ENCODE measurements at regions not wholly inside any gene's neighbourhood (a gene's known extent, or its start where the extent isn't known, plus 50 kb on each side); places are given as distances from the start of the nearest gene placed in this dataset.

- Histone ChIP-seq H3K79me2 (ENCODE audit: control insufficient read depth, insufficient read depth, low read length) (no peaks in the 10 kb centered on the region), H3K27me3 (ENCODE audit: insufficient read depth, low read length, poor library complexity) (no peaks in the 10 kb centered on the region), H4K8ac (ENCODE audit: low read depth, low read length) (no peak overlapping the region), H3K56ac (ENCODE audit: low read length) (no peak overlapping the region), H3K36me3 (ENCODE audit: control insufficient read depth, insufficient read depth, low read length) (no peaks in the 10 kb centered on the region), H3K23ac (ENCODE audit: low read length) (no peak overlapping the region), H3K4me1 (ENCODE audit: control insufficient read depth, low read depth, low read length) (no peaks in the 10 kb centered on the region), H3K4me3 (ENCODE audit: low read length) (no peak overlapping the region), H4K5ac (ENCODE audit: low read length) (no peak overlapping the region), H3K79me1 (ENCODE audit: low read length) (no peaks in the 10 kb centered on the region), H2BK120ac (ENCODE audit: low read depth, low read length) (no peak overlapping the region), H3K27ac (ENCODE audit: low read depth, low read length) (no peak overlapping the region), H2AK5ac (ENCODE audit: low read length) (no peak overlapping the region), H3K4me2 (ENCODE audit: low read length) (no peak overlapping the region), H3K9ac (ENCODE audit: low read length) (no peak overlapping the region), H2BK5ac (ENCODE audit: low read length) (no peak overlapping the region), H2BK15ac (replicated peaks; ENCODE audit: low read depth) (no peak overlapping the region), H3K4ac (ENCODE audit: low read depth, low read length) (no peak overlapping the region), H3K18ac (ENCODE audit: low read length) (no peak overlapping the region)
- WGBS (ENCODE audit: extremely low coverage, insufficient coverage, low lambda C conversion rate), result no CpG with 5 or more reads among the region's 2 CpGs
- no peak for DNase-seq
These were observed 51.3 kb upstream of the CNKSR3 start for GRCh38 chr6:154561750-154562149.

- no peaks in the 10 kb centered on the region for H3K36me3 ChIP-seq (ENCODE audit: control insufficient read depth, insufficient read depth, low read length)
- H2BK5ac ChIP-seq (ENCODE audit: low read length), result no peak overlapping the region
- no peak overlapping the region for H2AK5ac ChIP-seq (ENCODE audit: low read length)
- H3K4me1 ChIP-seq (ENCODE audit: control insufficient read depth, low read depth, low read length), result no peaks in the 10 kb centered on the region
- no peak for DNase-seq
- no peaks in the 10 kb centered on the region for H3K27me3 ChIP-seq (ENCODE audit: insufficient read depth, low read length, poor library complexity)
- H3K4me3 ChIP-seq (ENCODE audit: low read length), result no peak overlapping the region
- no peak overlapping the region for H2BK120ac ChIP-seq (ENCODE audit: low read depth, low read length)
- H3K9ac ChIP-seq (ENCODE audit: low read length), result no peak overlapping the region
- H2BK15ac ChIP-seq (replicated peaks; ENCODE audit: low read depth), result no peak overlapping the region
- no peak overlapping the region for H3K4ac ChIP-seq (ENCODE audit: low read depth, low read length)
- H3K56ac ChIP-seq (ENCODE audit: low read length), result no peak overlapping the region
- WGBS (ENCODE audit: extremely low coverage, insufficient coverage, low lambda C conversion rate), result no CpG with 5 or more reads among the region's 5 CpGs
- H3K79me2 ChIP-seq (ENCODE audit: control insufficient read depth, insufficient read depth, low read length), result no peaks in the 10 kb centered on the region
- no peak overlapping the region for H4K8ac ChIP-seq (ENCODE audit: low read depth, low read length)
- H3K79me1 ChIP-seq (ENCODE audit: low read length), result no peaks in the 10 kb centered on the region
- no peak overlapping the region for H3K27ac ChIP-seq (ENCODE audit: low read depth, low read length)
- no peak overlapping the region for H3K4me2 ChIP-seq (ENCODE audit: low read length)
- H3K18ac ChIP-seq (ENCODE audit: low read length), result no peak overlapping the region
- no peak overlapping the region for H4K5ac ChIP-seq (ENCODE audit: low read length)
- no peak overlapping the region for H3K23ac ChIP-seq (ENCODE audit: low read length)
These were observed 54.8 kb upstream of the CNKSR3 start for GRCh38 chr6:154565331-154565730.

- DNase-seq, result no peak
- whole genome bisulfite sequencing (ENCODE audit: extremely low coverage, insufficient coverage, low lambda C conversion rate), result no CpG with 5 or more reads among the region's 2 CpGs
- Histone ChIP-seq H3K18ac (ENCODE audit: low read length) (no peak overlapping the region), H3K4me1 (ENCODE audit: control insufficient read depth, low read depth, low read length) (no peaks in the 10 kb centered on the region), H2AK5ac (ENCODE audit: low read length) (no peak overlapping the region), H3K4ac (ENCODE audit: low read depth, low read length) (no peak overlapping the region), H3K79me1 (ENCODE audit: low read length) (no peaks in the 10 kb centered on the region), H2BK5ac (ENCODE audit: low read length) (no peak overlapping the region), H3K23ac (ENCODE audit: low read length) (no peak overlapping the region), H3K56ac (ENCODE audit: low read length) (no peak overlapping the region), H3K27me3 (ENCODE audit: insufficient read depth, low read length, poor library complexity) (no peaks in the 10 kb centered on the region), H3K36me3 (ENCODE audit: control insufficient read depth, insufficient read depth, low read length) (no peaks in the 10 kb centered on the region), H3K27ac (ENCODE audit: low read depth, low read length) (no peak overlapping the region), H3K79me2 (ENCODE audit: control insufficient read depth, insufficient read depth, low read length) (no peaks in the 10 kb centered on the region), H4K8ac (ENCODE audit: low read depth, low read length) (no peak overlapping the region), H3K4me3 (ENCODE audit: low read length) (no peak overlapping the region), H3K9ac (ENCODE audit: low read length) (no peak overlapping the region), H2BK120ac (ENCODE audit: low read depth, low read length) (no peak overlapping the region), H4K5ac (ENCODE audit: low read length) (no peak overlapping the region), H3K4me2 (ENCODE audit: low read length) (no peak overlapping the region), H2BK15ac (replicated peaks; ENCODE audit: low read depth) (no peak overlapping the region)
These were observed 56.4 kb upstream of the CNKSR3 start for GRCh38 chr6:154566866-154567265.

GRCh38 chr6:154567695-154568220, 57.3 kb upstream of the CNKSR3 start:
- no peak overlapping the region for H3K4ac ChIP-seq (ENCODE audit: low read depth, low read length)
- H2BK120ac ChIP-seq (ENCODE audit: low read depth, low read length), result no peak overlapping the region
- no peak overlapping the region for H2BK5ac ChIP-seq (ENCODE audit: low read length)
- no peaks in the 10 kb centered on the region for H3K4me1 ChIP-seq (ENCODE audit: control insufficient read depth, low read depth, low read length)
- no peaks in the 10 kb centered on the region for H3K79me2 ChIP-seq (ENCODE audit: control insufficient read depth, insufficient read depth, low read length)
- no peak overlapping the region for H3K56ac ChIP-seq (ENCODE audit: low read length)
- no peak overlapping the region for H4K8ac ChIP-seq (ENCODE audit: low read depth, low read length)
- H3K4me2 ChIP-seq (ENCODE audit: low read length), result no peak overlapping the region
- H2AK5ac ChIP-seq (ENCODE audit: low read length), result no peak overlapping the region
- no CpG with 5 or more reads among the region's 6 CpGs for WGBS (ENCODE audit: extremely low coverage, insufficient coverage, low lambda C conversion rate)
- no peaks in the 10 kb centered on the region for H3K27me3 ChIP-seq (ENCODE audit: insufficient read depth, low read length, poor library complexity)
- H3K23ac ChIP-seq (ENCODE audit: low read length), result no peak overlapping the region
- no peak overlapping the region for H3K27ac ChIP-seq (ENCODE audit: low read depth, low read length)
- no peak overlapping the region for H4K5ac ChIP-seq (ENCODE audit: low read length)
- no peak overlapping the region for H3K9ac ChIP-seq (ENCODE audit: low read length)
- no peaks in the 10 kb centered on the region for H3K79me1 ChIP-seq (ENCODE audit: low read length)
- H3K36me3 ChIP-seq (ENCODE audit: control insufficient read depth, insufficient read depth, low read length), result no peaks in the 10 kb centered on the region
- no peak overlapping the region for H3K4me3 ChIP-seq (ENCODE audit: low read length)
- no peak overlapping the region for H2BK15ac ChIP-seq (replicated peaks; ENCODE audit: low read depth)
- no peak overlapping the region for H3K18ac ChIP-seq (ENCODE audit: low read length)
- DNase-seq, result no peak

- no peaks in the 10 kb centered on the region for H3K27me3 ChIP-seq (ENCODE audit: insufficient read depth, low read length, poor library complexity)
- no peak overlapping the region for H3K56ac ChIP-seq (ENCODE audit: low read length)
- no peak for DNase-seq
- H2AK5ac ChIP-seq (ENCODE audit: low read length), result no peak overlapping the region
- no peak overlapping the region for H2BK120ac ChIP-seq (ENCODE audit: low read depth, low read length)
- H3K4me1 ChIP-seq (ENCODE audit: control insufficient read depth, low read depth, low read length), result no peaks in the 10 kb centered on the region
- H3K36me3 ChIP-seq (ENCODE audit: control insufficient read depth, insufficient read depth, low read length), result no peaks in the 10 kb centered on the region
- no peak overlapping the region for H3K4ac ChIP-seq (ENCODE audit: low read depth, low read length)
- H2BK15ac ChIP-seq (replicated peaks; ENCODE audit: low read depth), result no peak overlapping the region
- H3K4me2 ChIP-seq (ENCODE audit: low read length), result no peak overlapping the region
- H4K5ac ChIP-seq (ENCODE audit: low read length), result no peak overlapping the region
- H3K27ac ChIP-seq (ENCODE audit: low read depth, low read length), result no peak overlapping the region
- H3K23ac ChIP-seq (ENCODE audit: low read length), result no peak overlapping the region
- no peak overlapping the region for H2BK5ac ChIP-seq (ENCODE audit: low read length)
- no peak overlapping the region for H4K8ac ChIP-seq (ENCODE audit: low read depth, low read length)
- H3K79me2 ChIP-seq (ENCODE audit: control insufficient read depth, insufficient read depth, low read length), result no peaks in the 10 kb centered on the region
- no peak overlapping the region for H3K18ac ChIP-seq (ENCODE audit: low read length)
- H3K4me3 ChIP-seq (ENCODE audit: low read length), result no peak overlapping the region
- WGBS (ENCODE audit: extremely low coverage, insufficient coverage, low lambda C conversion rate), result no CpG with 5 or more reads among the region's 3 CpGs
- no peaks in the 10 kb centered on the region for H3K79me1 ChIP-seq (ENCODE audit: low read length)
- H3K9ac ChIP-seq (ENCODE audit: low read length), result no peak overlapping the region
These were observed 58.8 kb upstream of the CNKSR3 start for GRCh38 chr6:154569156-154569862.

- Histone ChIP-seq H3K23ac (ENCODE audit: low read length) (no peak overlapping the region), H3K79me1 (ENCODE audit: low read length) (no peaks in the 10 kb centered on the region), H3K56ac (ENCODE audit: low read length) (no peak overlapping the region), H3K4me2 (ENCODE audit: low read length) (no peak overlapping the region), H2BK15ac (replicated peaks; ENCODE audit: low read depth) (no peak overlapping the region), H4K8ac (ENCODE audit: low read depth, low read length) (no peak overlapping the region), H3K9ac (ENCODE audit: low read length) (no peak overlapping the region), H2BK120ac (ENCODE audit: low read depth, low read length) (no peak overlapping the region), H4K5ac (ENCODE audit: low read length) (no peak overlapping the region), H3K79me2 (ENCODE audit: control insufficient read depth, insufficient read depth, low read length) (no peaks in the 10 kb centered on the region), H3K4me3 (ENCODE audit: low read length) (no peak overlapping the region), H3K36me3 (ENCODE audit: control insufficient read depth, insufficient read depth, low read length) (no peaks in the 10 kb centered on the region), H3K18ac (ENCODE audit: low read length) (no peak overlapping the region), H2AK5ac (ENCODE audit: low read length) (no peak overlapping the region), H3K27me3 (ENCODE audit: insufficient read depth, low read length, poor library complexity) (no peaks in the 10 kb centered on the region), H3K4ac (ENCODE audit: low read depth, low read length) (no peak overlapping the region), H3K27ac (ENCODE audit: low read depth, low read length) (no peak overlapping the region), H3K4me1 (ENCODE audit: control insufficient read depth, low read depth, low read length) (no peaks in the 10 kb centered on the region), H2BK5ac (ENCODE audit: low read length) (no peak overlapping the region)
- no CpG with 5 or more reads among the region's 2 CpGs for WGBS (ENCODE audit: extremely low coverage, insufficient coverage, low lambda C conversion rate)
- DNase-seq, result no peak
These were observed 60.0 kb upstream of the CNKSR3 start for GRCh38 chr6:154570505-154570904.

Measured in mesendoderm (in vitro differentiated cells).